ENCODE measurements at regions not wholly inside any gene's neighbourhood (a gene's known extent, or its start where the extent isn't known, plus 50 kb on each side); places are given as distances from the start of the nearest gene placed in this dataset.

GRCh38 chr1:79662596-79662995 lies 656.1 kb upstream of the ADGRL4 start:
- TF ChIP-seq POLR2A (IDR thresholded peaks at IDR 0.05), result no peak
- no peak for TF ChIP-seq CTCF (IDR thresholded peaks at IDR 0.05)
